ENCODE measurements at regions not wholly inside any gene's neighbourhood (a gene's known extent, or its start where the extent isn't known, plus 50 kb on each side); places are given as distances from the start of the nearest gene placed in this dataset.
"Not testable (repeated sequence)": the region's sequence is repeated elsewhere in the genome, so short reads cannot be mapped to it uniquely, and the experiment has no call there.

DNA sequence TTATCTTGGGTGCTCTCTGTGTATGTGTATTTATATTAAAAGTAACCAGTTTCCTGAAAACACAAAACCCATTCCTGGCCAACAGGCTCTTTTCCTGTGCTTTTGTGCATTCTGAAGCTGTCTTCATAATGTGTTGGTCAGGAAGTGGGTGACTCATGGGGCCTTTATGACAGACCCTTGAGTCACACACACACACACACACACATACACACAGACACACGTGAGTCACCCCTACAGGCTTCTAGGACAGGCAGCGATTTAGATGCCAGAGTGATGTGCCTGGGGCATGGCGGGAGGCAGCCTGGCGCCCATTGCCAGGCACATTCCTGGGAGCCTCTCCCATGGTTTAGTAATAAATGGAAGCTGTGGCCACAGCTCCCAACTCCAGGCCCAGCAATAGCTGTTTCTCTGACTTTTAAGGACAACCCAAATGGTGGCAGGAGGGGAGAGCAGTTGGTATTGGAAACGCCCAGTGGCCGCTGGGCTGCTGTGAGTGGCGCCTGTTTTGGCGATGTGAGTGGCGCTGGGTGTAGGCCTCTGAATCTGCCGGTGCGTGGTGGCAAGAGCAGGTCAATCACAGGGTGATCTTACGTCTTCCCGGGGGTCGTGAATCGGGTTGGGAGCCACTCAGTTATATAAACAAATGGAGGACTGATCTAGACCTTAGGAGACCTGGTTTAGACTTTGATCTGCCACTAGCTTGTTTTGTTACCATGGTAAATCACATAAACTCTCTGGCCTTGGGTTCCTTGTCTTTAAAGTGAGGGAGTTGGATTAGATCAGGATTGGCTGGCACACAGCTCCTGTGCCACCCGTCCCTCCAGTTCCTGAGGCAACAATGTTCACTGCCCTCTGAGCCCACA is 150.7 kb upstream of the DLX2 start:
- intact Hi-C loops (cut with micrococcal nuclease) = loop anchor here (2.0 kb wide), 1 partner anchor 19 kb away; no protein-coding TSS in a partner anchor

DNA sequence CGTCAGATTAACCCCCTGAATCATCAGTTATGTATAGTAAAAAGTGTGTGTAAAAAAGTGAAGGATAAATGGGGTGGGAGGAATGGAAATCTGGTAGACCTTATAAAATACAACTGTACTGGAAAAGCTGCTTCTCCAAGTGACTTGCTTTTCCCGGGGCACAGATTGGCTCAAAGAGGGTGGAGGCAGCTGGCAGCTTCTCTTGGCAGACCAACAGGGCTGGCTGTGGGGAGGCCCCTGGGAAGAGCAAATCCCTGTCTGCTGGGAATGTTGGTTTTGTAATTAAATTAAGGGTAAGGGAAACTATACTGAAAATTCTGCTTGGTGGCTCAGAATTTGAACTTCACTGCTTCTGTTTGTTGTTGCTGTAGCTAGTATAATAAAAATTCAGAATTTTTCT is 154.2 kb upstream of the DLX2 start:
- intact Hi-C loops (cut with micrococcal nuclease) = no loop called here

- intact Hi-C loops (cut with micrococcal nuclease) = no loop called here
These were observed 157.1 kb upstream of the DLX2 start for GRCh38 chr2:172259827-172260226.

DNA sequence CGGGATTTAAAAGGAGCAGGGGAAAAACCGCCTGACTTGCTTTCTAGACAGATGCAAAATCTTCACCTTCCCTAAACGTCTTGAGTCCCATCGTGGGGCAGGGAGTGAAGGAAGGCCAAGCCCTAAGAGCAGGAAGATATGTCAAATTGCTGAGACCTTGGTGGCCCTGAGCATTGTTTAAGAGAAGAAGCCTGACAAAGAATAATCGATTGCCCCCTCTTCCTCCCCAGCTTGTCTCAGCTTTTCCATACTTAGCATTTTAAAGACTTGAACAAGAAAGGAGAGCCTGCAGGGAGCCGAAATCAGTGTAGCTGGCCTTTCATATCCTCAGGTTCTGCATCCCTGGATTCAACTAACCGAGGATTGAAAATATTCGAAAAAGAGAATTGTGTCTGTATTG is 157.6 kb upstream of the DLX2 start:
- intact Hi-C loops (cut with micrococcal nuclease) = no loop called here

DNA sequence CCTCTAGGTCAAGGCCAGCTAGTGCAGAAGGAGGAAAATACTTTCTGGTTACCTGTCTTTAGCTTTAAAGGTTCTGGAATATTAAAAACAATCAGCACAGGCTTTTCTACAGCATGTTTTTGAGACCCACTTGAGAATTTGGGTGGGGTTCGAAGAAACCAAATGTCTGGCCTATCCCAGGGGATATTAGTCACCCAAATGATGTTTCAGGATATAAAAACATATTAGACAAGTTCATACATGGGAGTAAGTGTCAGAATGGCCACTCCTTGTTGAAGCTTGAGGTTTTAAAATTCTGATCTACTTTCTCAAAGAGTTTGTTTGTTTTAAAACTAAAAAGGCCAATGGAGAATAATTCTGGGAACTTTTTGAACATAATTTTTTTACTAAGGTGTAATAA is 158.6 kb upstream of the DLX2 start:
- intact Hi-C loops (cut with micrococcal nuclease) = no loop called here

DNA sequence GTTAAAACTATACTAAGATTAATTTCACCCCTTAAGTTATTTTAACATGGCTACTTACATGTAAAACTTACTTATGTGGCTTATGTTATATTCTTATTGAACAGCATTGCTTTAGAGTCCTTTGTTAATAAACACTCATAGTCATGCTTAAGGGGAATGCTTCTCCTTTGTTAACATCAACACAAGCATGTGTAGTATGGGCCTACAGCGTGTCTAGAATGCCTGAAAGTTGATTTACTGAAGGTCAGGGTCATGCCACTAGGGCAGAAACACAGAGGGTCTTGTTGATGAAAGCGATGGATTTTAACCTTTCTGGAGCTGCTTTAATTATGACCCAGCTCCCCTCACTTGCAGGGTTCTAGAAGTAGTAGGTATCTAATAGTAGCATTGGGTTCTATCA is 159.8 kb upstream of the DLX2 start:
- intact Hi-C loops (cut with micrococcal nuclease) = no loop called here

DNA sequence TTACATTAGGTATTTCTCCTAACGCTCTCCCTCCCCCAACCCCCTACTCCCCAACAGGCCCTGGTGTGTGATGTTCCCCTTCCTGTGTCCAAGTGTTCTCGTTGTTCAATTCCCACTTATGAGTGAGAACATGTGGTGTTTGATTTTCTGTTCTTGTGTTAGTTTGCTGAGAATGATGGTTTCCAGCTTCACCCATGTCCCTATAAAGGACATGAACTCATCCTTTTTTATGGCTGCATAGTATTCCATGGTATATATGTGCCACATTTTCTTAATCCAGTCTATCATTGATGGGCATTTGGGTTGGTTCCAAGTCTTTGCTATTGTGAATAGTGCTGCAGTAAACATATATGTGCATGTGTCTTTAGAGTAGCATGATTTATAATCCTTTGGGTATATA is 162.1 kb upstream of the DLX2 start:
- intact Hi-C loops (cut with micrococcal nuclease) = not testable (repeated sequence)

- intact Hi-C loops (cut with micrococcal nuclease) = not testable (repeated sequence)
These were observed 157.7 kb upstream of the ITGA6 start for GRCh38 chr2:172269507-172270244.

DNA sequence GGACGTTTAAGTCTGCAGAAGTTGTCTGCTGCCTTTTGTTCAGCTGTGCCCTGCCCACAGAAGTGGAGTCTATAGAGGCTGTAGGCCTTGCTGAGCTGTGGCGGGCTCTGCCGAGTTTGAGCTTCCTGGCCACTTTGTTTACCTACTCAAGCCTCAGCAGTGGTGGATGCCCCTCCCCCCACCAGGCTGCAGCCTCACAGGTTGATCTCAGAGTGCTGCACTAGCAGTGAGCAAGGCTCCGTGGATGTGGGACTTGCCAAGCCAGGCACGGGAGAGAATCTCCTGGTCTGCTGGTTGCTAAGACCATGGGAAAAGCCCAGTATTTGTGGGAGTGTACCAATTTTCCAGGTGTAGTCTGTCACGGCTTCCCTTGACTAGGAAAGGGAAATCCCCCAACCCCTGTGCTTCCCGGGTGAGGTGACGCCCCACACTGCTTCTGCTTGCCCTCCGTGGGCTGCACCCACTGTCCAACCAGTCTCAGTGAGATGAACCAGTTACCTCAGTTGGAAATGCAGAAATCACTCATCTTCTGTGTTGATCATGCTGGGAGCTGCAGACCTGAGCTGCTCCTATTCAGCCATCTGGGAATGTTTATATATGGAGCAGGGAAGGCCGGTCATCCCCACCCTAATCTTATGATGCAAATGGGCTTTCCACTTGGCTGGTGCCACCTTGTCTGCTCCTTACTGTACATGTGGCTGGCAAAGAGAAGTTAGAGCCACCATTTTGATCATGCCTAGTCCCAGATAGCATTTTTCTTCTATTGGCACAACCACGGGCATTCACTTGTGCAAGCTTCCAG is 156.9 kb upstream of the ITGA6 start:
- intact Hi-C loops (cut with micrococcal nuclease) = no loop called here

DNA sequence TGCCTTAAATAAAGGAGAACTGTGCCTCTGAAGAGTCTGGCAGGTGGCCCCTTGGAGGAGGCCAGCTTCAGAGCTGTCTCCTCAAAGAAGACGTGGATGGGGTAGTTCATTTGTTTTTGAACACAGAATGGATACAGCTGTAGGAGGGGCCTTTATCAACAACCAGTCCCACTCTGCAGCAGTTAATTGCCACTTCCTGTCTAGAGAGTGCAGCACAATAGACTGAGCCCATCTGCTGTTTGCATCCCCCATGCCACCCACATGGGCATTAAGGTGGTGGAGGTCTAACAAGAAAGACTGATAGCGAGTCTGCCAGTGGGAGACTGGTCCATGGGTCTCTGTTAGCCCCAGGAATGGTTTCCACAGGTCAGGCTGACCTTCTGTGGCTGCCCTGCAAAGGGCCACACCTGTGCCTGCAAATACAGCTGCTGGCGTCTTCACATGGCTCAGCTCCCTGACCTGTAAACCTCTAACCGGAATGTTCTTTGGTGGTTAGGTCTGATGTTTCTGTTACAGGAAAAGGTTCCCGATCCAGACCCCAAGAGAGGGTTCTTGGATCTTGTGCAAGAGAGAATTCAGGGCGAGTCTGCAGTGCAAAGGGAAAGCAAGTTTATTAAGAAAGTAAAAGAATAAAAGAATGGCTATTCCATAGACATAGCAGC is 153.3 kb upstream of the ITGA6 start:
- intact Hi-C loops (cut with micrococcal nuclease) = no loop called here

- intact Hi-C loops (cut with micrococcal nuclease) = no loop called here
These were observed 152.1 kb upstream of the ITGA6 start for GRCh38 chr2:172275239-172275638.

- intact Hi-C loops (cut with micrococcal nuclease) = no loop called here
These were observed 150.4 kb upstream of the ITGA6 start for GRCh38 chr2:172276961-172277360.

DNA sequence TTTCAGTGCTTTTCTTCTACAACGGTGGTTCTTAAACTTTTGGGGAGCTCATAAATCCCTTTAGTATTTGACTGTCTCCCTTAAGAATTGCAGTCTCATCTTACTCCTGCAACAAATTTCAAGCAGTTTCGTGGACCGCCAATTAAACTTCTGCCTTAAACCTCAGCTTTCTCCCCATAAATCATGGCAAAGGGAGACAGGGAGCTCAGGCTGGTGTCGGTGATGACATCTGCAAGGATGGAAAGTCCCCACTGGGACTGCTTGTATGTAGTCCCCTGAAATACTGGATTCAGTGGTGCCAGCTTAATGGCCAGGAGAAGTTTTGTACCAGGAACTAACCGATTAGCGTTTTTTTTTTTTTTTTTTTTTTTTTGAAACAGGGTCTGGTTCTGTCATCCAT is 148.7 kb upstream of the ITGA6 start:
- intact Hi-C loops (cut with micrococcal nuclease) = no loop called here

GRCh38 chr2:172279214-172279613 is 148.2 kb upstream of the ITGA6 start:
- intact Hi-C loops (cut with micrococcal nuclease) = no loop called here

- intact Hi-C loops (cut with micrococcal nuclease) = loop anchor here (5.0 kb wide), 1 partner anchor 182 kb away; no protein-coding TSS in a partner anchor
These were observed 147.6 kb upstream of the ITGA6 start for GRCh38 chr2:172279813-172280212.

DNA sequence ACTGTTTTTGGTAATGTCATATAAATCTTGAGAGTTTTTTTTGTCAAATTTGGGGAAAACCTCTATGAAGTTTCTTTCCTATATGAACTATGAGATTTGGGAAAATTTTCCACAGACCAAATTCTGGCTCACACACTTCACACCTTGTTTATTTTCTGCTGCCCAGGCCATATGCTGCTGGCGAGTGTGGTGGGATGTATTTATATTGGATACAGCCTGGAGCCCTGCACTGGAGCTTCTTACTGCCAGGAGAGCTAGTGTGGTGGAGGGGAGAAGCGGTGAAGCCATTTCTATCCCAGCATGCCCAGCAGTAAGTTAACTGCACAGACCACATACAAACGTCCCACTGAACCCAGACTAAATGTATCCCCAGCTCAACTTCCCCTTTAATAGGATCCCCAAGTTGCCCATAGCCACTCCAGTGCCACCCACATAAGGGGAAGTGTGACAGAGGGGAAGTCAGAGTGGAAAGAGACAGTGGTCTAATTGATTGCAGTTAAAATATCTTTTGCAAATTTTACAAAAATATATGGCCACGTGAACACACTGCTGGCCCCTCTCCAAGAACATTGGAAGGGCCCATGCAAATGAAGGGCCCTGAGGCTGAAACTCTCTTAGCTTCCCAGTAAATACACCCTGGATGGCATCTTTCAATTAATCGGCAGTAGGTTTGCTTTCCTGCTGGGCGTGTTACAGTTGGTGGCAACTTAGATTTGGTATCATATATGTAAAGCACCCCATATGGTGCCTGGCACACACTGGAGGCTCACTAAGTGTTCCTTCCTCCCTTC is 146.6 kb upstream of the ITGA6 start:
- intact Hi-C loops (cut with micrococcal nuclease) = loop anchor here (5.0 kb wide), 1 partner anchor 182 kb away; no protein-coding TSS in a partner anchor

DNA sequence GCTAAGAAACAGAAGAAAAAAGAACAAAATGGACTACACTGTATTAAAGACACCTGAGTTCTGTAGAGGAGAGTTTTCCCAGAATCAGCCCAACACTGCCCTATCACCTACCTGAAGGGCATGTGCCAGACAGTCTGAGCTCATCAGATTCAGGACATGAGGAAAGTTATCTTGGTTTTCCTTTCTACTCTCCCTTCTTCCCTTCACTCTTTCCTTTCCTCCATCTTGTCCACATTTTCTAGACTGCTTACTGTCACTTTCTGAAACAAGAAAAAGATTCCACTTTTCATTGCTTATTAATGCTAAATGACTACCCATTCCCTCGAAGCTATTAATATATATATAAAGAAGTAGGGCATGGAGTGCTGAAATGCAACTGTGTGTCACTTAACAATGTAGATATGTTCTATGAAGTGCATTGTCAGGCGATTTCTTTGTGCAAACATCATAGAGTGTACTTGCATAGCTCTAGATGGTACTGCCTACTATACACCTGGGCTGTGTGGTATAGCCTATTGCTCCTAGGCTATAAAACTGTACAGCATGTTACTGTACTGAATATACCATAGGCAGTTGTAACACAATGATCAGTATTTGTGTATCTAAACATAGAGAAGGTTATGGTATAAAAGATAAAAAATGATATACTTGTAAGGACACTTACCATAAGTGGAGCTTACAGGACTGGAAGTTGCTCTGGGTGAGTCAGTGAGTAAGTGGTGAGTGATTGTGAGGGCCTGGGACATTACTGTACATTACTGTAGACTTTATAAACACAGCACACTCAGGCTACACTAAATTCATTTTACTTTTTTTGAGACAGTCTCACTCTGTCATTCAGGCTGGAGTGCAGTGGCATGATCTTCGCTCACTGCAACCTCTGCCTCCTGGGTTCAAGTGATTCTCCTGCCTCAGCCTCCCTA is 145.5 kb upstream of the ITGA6 start:
- intact Hi-C loops (cut with micrococcal nuclease) = loop anchor here (5.0 kb wide), 1 partner anchor 180 kb away; no protein-coding TSS in a partner anchor

GRCh38 chr2:172282944-172283343 is 144.4 kb upstream of the ITGA6 start:
- intact Hi-C loops (cut with micrococcal nuclease) = loop anchor here (5.0 kb wide), 1 partner anchor 179 kb away; no protein-coding TSS in a partner anchor

DNA sequence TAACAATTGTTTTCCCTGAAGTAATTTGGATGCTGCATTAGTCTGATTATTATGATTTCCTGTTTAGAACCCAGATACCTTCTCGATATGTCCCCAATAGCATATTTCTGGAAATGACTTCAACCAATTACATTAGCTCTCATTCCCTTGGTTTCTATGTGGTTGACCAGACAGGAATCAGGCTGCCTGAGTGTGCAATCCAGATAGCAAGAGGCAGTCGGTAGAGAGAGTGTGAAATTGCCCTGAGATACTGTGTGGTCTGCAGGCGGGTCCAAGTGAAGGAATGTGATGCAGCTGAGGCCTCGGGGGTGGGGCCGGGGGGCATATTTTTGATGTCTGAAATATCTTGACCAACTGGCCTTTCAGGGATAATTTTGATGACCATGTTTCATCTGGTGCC is 143.9 kb upstream of the ITGA6 start:
- intact Hi-C loops (cut with micrococcal nuclease) = loop anchor here (5.0 kb wide), 1 partner anchor 179 kb away; no protein-coding TSS in a partner anchor
